ES-I3 (cell line): ENCODE measurements at regions not wholly inside any gene's neighbourhood (a gene's known extent, or its start where the extent isn't known, plus 50 kb on each side); places are given as distances from the start of the nearest gene placed in this dataset.

Experiments
- H3K36me3 ChIP-seq: 2 replicates; pipeline ENCODE4 v1.6.1; 2013; ENCODE audit warnings: mild to moderate bottlenecking, low read length, control low read depth, moderate library complexity; ENCODE audit not compliant: insufficient read depth
- H3K4me1 ChIP-seq: 2 replicates; pipeline ENCODE4 v1.6.1; 2013; ENCODE audit warnings: mild to moderate bottlenecking, control low read depth, low read length; ENCODE audit not compliant: insufficient read depth
- H3K9ac ChIP-seq: 2 replicates; pipeline ENCODE4 v1.6.1; 2013; ENCODE audit warnings: low read depth, mild to moderate bottlenecking, low read length, moderate library complexity
- H3K9me3 ChIP-seq: 2 replicates; pipeline ENCODE4 v1.6.1; 2013; ENCODE audit warnings: mild to moderate bottlenecking, low read length, moderate library complexity; ENCODE audit not compliant: control insufficient read depth, insufficient read depth

GRCh38 chr1:65097076-65097475, 50.9 kb upstream of the AK4 start:
- no peaks in the 10 kb centered on the region for H3K4me1 ChIP-seq
- no peaks in the 10 kb centered on the region; the same call in none of the 2 replicates for H3K9me3 ChIP-seq
- H3K9ac ChIP-seq = no peak overlapping the region
- no peaks in the 10 kb centered on the region for H3K36me3 ChIP-seq
